Smooth muscle cell (in vitro differentiated cells): ENCODE measurements at regions not wholly inside any gene's neighbourhood (a gene's known extent, or its start where the extent isn't known, plus 50 kb on each side); places are given as distances from the start of the nearest gene placed in this dataset.
A peak's percentile ranks its signal among the peaks of the same experiment; 100 is the strongest.

Experiments
- DNase-seq: peaks from one replicate; lab custom pipeline; 2025; ENCODE audit not compliant: unreplicated experiment; lab: John Stamatoyannopoulos, UW
- H2AFZ ChIP-seq: fragments of 200-600 bp; sonication (generic); 2 replicates; pipeline ENCODE4 v1.6.0; 2016; ENCODE audit warnings: antibody characterized with exemption, low read depth, mild to moderate bottlenecking
- H3F3A ChIP-seq: fragments of 200-600 bp; sonication (generic); 2 replicates; pipeline ENCODE4 v1.6.0; 2017; ENCODE audit warnings: antibody characterized with exemption, low read depth
- H3K27ac ChIP-seq: fragments of 200-600 bp; sonication (generic); 2 replicates; pipeline ENCODE4 v1.5.1; 2016; ENCODE audit warnings: low read depth, mild to moderate bottlenecking
- H3K27me3 ChIP-seq: fragments of 200-600 bp; sonication (generic); 2 replicates; pipeline ENCODE4 v1.6.1; 2016; ENCODE audit warnings: low read depth, mild to moderate bottlenecking
- H3K36me3 ChIP-seq: fragments of 200-600 bp; sonication (generic); 2 replicates; pipeline ENCODE4 v1.5.1; 2016; ENCODE audit warnings: low read depth
- H3K4me1 ChIP-seq: fragments of 200-600 bp; sonication (generic); 2 replicates; pipeline ENCODE4 v1.5.1; 2016; ENCODE audit warnings: low read depth
- H3K4me2 ChIP-seq: fragments of 200-600 bp; sonication (generic); 2 replicates; pipeline ENCODE4 v1.6.0; 2016; ENCODE audit warnings: mild to moderate bottlenecking
- H3K4me3 ChIP-seq: fragments of 200-600 bp; sonication (generic); 2 replicates; pipeline ENCODE4 v1.5.1; 2016; ENCODE audit warnings: mild to moderate bottlenecking
- H3K79me2 ChIP-seq: fragments of 200-600 bp; sonication (generic); 2 replicates; pipeline ENCODE4 v1.6.0; 2016; ENCODE audit warnings: low read depth, mild to moderate bottlenecking
- H3K9ac ChIP-seq: fragments of 200-600 bp; sonication (generic); 2 replicates; pipeline ENCODE4 v1.6.0; 2016; ENCODE audit warnings: low read depth
- H3K9me3 ChIP-seq: fragments of 200-600 bp; sonication (generic); replicated peaks from 2 replicates; pipeline ENCODE4 v1.5.1; 2016; ENCODE audit warnings: low read depth
- H4K20me1 ChIP-seq: fragments of 200-600 bp; sonication (generic); 2 replicates; pipeline ENCODE4 v1.6.0; 2016; ENCODE audit warnings: low read depth
- WGBS: methylation state at CpG from one replicate; pipeline ENCODE4 v1.1.7; 2016; ENCODE audit warnings: low lambda C conversion rate; 5-methylcytosine and 5-hydroxymethylcytosine counted together
- TF ChIP-seq, protein P1 (sequence below): fragments of 200-600 bp; sonication (generic); IDR thresholded peaks from 2 replicates; pipeline ENCODE4 v1.5.1; 2017; ENCODE audit warnings: borderline replicate concordance, mild to moderate bottlenecking, antibody characterized with exemption; ENCODE audit not compliant: insufficient read depth, poor library complexity, severe bottlenecking

DNA sequence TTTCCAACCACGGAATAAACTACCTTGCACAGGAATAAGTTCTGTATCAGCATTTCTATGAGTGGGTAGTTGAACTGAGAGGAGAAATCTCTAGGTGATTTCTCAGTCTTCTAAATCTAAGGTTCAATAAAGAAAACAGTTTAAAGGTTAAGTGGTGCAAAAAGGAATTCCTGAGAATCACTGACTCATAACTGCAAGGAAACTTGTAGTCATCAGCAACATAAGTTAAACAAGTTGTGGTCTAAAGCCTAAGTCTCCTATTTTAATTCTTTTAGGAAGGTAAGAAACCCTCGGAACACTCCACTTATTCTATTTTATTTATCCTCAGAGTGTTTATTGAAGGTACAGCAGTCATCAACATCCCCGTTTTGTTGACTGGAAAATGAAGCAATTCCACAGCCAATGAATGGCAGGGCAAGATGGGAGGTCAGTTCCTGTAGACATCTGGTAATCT, 92.4 kb upstream of the PIK3CG start:
- H3K4me1 ChIP-seq = peaks cover 19% of the 10 kb centered on the region
- no peaks in the 10 kb centered on the region for H3K36me3 ChIP-seq
- no peak overlapping the region for H3K9ac ChIP-seq
- no peaks in the 10 kb centered on the region for H3F3A ChIP-seq
- 59% methylated on average over 3 of the region's 3 CpGs for WGBS
- H3K27ac ChIP-seq = peak overlapping the region; percentile 76
- H3K9me3 ChIP-seq = no peaks in the 10 kb centered on the region
- no peak overlapping the region for H2AFZ ChIP-seq
- no peak for DNase-seq
- H4K20me1 ChIP-seq = no peaks in the 10 kb centered on the region
- H3K4me3 ChIP-seq = no peak overlapping the region
- H3K4me2 ChIP-seq = peak overlapping the region; percentile 75
- H3K27me3 ChIP-seq = no peaks in the 10 kb centered on the region
- TF ChIP-seq, protein P1, sequence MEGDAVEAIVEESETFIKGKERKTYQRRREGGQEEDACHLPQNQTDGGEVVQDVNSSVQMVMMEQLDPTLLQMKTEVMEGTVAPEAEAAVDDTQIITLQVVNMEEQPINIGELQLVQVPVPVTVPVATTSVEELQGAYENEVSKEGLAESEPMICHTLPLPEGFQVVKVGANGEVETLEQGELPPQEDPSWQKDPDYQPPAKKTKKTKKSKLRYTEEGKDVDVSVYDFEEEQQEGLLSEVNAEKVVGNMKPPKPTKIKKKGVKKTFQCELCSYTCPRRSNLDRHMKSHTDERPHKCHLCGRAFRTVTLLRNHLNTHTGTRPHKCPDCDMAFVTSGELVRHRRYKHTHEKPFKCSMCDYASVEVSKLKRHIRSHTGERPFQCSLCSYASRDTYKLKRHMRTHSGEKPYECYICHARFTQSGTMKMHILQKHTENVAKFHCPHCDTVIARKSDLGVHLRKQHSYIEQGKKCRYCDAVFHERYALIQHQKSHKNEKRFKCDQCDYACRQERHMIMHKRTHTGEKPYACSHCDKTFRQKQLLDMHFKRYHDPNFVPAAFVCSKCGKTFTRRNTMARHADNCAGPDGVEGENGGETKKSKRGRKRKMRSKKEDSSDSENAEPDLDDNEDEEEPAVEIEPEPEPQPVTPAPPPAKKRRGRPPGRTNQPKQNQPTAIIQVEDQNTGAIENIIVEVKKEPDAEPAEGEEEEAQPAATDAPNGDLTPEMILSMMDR = no peak
- no peaks in the 10 kb centered on the region for H3K79me2 ChIP-seq

DNA sequence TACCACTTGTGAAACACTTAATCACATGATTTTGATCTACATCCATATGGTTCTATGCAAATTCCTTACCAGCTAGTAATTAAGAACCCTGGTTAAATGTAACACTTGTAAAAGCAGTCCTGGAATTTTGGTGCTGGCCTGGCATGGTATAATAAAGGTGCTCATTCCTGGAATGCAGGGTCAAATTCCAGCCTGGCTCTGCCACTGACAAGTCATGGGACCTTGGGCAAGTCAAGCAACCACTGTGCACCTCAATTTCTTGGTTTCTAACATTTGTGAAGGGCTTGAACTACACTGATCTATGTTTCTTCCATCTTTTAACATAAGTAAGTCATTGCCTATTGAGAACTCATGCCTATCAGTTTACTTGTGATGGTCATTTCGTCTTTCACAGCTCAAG, 91.9 kb upstream of the PIK3CG start:
- H3K36me3 ChIP-seq = no peaks in the 10 kb centered on the region
- no peak overlapping the region for H2AFZ ChIP-seq
- H3K27me3 ChIP-seq = no peaks in the 10 kb centered on the region
- no peak overlapping the region for H3K4me3 ChIP-seq
- H3K27ac ChIP-seq = peak overlapping the region; percentile 76
- H3K9ac ChIP-seq = no peak overlapping the region
- H4K20me1 ChIP-seq = no peaks in the 10 kb centered on the region
- TF ChIP-seq, protein P1 = no peak
- no peaks in the 10 kb centered on the region for H3F3A ChIP-seq
- WGBS = 97% methylated on average over 1 of the region's 1 CpG
- H3K9me3 ChIP-seq = no peaks in the 10 kb centered on the region
- H3K4me1 ChIP-seq = peaks cover 19% of the 10 kb centered on the region
- H3K4me2 ChIP-seq = no peak overlapping the region
- no peak for DNase-seq
- H3K79me2 ChIP-seq = no peaks in the 10 kb centered on the region

GRCh38 chr7:106773721-106774120, 91.4 kb upstream of the PIK3CG start:
- peaks cover 19% of the 10 kb centered on the region for H3K4me1 ChIP-seq
- TF ChIP-seq, protein P1 = no peak
- no peaks in the 10 kb centered on the region for H3K9me3 ChIP-seq
- no peaks in the 10 kb centered on the region for H4K20me1 ChIP-seq
- 98% methylated on average over 2 of the region's 2 CpGs for WGBS
- no peak for DNase-seq
- H2AFZ ChIP-seq = no peak overlapping the region
- H3K9ac ChIP-seq = no peak overlapping the region
- no peaks in the 10 kb centered on the region for H3K79me2 ChIP-seq
- H3K4me2 ChIP-seq = no peak overlapping the region
- no peaks in the 10 kb centered on the region for H3K27me3 ChIP-seq
- no peak overlapping the region for H3K4me3 ChIP-seq
- no peaks in the 10 kb centered on the region for H3F3A ChIP-seq
- no peaks in the 10 kb centered on the region for H3K36me3 ChIP-seq
- peak overlapping the region; percentile 76 for H3K27ac ChIP-seq

DNA sequence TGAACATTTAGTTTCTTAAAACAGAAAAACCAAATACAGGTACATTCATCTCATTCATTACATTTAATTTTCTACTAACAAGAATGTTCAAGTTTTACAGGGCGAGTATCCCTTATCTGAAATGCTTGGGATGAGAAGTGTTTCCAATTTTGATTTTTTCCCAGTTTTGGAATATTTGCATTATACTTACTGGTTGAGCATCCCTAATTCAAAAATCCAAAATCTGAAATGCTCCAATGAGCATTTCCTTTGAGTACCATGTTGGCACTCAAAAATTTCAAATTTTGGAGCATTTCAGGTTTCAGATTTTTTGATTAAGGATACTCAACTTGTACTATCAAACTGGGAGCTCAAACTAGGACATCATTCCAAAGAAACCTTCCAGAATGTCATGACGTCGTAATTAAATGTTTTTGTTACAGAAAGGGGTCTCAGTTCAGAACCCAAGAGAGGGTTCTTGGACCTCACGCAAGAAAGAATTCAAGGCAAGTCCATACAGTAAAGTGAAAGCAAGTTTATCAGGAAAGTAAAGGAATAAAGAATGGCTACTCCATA, 90.8 kb upstream of the PIK3CG start:
- H4K20me1 ChIP-seq = no peaks in the 10 kb centered on the region
- no peaks in the 10 kb centered on the region for H3K36me3 ChIP-seq
- DNase-seq = no peak
- no peak overlapping the region for H3K4me2 ChIP-seq
- H3F3A ChIP-seq = no peaks in the 10 kb centered on the region
- no peak overlapping the region for H3K4me3 ChIP-seq
- H3K9me3 ChIP-seq = no peaks in the 10 kb centered on the region
- H3K27ac ChIP-seq = no peak overlapping the region
- 97% methylated on average over 4 of the region's 4 CpGs for WGBS
- peaks cover 19% of the 10 kb centered on the region for H3K4me1 ChIP-seq
- TF ChIP-seq, protein P1 = no peak
- H3K27me3 ChIP-seq = no peaks in the 10 kb centered on the region
- no peaks in the 10 kb centered on the region for H3K79me2 ChIP-seq
- no peak overlapping the region for H2AFZ ChIP-seq
- H3K9ac ChIP-seq = no peak overlapping the region
